Spleen (tissue), 7 donors: ENCODE measurements at regions not wholly inside any gene's neighbourhood (a gene's known extent, or its start where the extent isn't known, plus 50 kb on each side); places are given as distances from the start of the nearest gene placed in this dataset.

Experiments used
- CTCF ChIP-seq, 11 experiments: fragments of 200-600 bp in 7 of 11; fragments of 450-650 bp in 4 of 11; sonication (generic) in 4 of 11; IDR thresholded peaks in 8 of 11; conservative IDR thresholded peaks in 3 of 11; 1 replicate in 7 of 11; 2 replicates in 4 of 11; pipeline versions ENCODE4 v1.4.0 to v1.8.0; 2016 to 2021; ENCODE audit warnings: antibody characterized with exemption in 11 of 11, inconsistent platforms in 4 of 11, mild to moderate bottlenecking in 1 of 11
- POLR2A ChIP-seq, 3 donors: fragments of 450-650 bp; IDR thresholded peaks; one replicate each; pipeline ENCODE4 v1.5.1; 2017; ENCODE audit warnings: antibody characterized with exemption in 3 of 3, mild to moderate bottlenecking in 1 of 3
- donor health status: DM: no; HTN: no; CAD: no; lungs with moderate emphysema.
- donor health status: DM: no; HTN: no; CAD: no.
- donor health status: DM: no; HTN: no; CAD: no.

- no peak for TF ChIP-seq POLR2A (IDR thresholded peaks at IDR 0.05)
- no peak for TF ChIP-seq CTCF (IDR thresholded peaks at IDR 0.05 in 8 of 11, conservative IDR thresholded peaks at IDR 0.05 in 3 of 11)
Measured at GRCh38 chr4:29046781-29047180, 1673.4 kb upstream of the PCDH7 start.
